GM21528 (cell line): ENCODE measurements at regions not wholly inside any gene's neighbourhood (a gene's known extent, or its start where the extent isn't known, plus 50 kb on each side); places are given as distances from the start of the nearest gene placed in this dataset.

Source experiments
- ATAC-seq: cut with Tn5 transposase; IDR thresholded peaks from one replicate; pipeline ENCODE4 v1.9.1; 2021; ENCODE audit warnings: mild to moderate bottlenecking, moderate library complexity; ENCODE audit not compliant: unreplicated experiment, low FRiP score

DNA sequence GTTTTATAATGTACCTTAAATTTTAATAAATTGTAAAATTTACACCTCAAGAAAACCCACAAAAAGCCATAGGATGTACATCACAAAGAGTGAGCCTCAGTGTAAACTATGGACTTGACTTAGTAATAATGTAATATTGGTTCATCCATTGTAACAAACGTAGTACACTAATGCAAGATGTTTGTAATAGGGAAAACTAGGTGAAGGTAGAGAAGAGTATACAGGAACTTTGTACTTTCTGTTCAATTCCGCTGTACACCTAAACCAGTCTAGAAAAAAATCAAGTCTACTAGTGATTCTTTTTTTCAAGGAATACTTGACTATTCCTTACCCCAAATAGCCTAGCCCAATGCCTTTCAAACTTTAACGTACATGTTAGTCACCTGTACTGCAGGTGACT lies 222.3 kb upstream of the FGGY start:
- no peak for ATAC-seq

DNA sequence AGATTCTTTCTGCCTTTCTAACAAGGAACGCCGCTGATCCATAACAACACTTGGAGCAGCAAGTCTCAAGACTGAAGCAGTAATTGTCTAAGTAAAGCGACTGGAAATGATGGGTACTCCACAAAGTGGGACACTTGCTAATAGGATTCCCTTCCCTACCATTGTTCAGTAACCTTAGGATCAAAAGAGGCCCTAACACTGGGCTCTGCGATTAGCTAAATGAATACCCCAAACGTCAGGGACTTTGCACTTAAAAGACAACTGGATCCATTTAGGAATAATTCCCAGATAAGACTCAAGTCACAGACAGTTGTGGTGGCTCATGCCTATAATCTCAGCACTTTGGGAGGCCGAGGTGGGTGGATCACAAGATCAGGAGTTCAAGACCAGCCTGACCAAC lies 221.9 kb upstream of the FGGY start:
- no peak for ATAC-seq

GRCh38 chr1:59076612-59077011 lies 220.3 kb upstream of the FGGY start:
- no peak for ATAC-seq

- ATAC-seq = no peak
Measured at GRCh38 chr1:59077466-59078069, 219.3 kb upstream of the FGGY start.

DNA sequence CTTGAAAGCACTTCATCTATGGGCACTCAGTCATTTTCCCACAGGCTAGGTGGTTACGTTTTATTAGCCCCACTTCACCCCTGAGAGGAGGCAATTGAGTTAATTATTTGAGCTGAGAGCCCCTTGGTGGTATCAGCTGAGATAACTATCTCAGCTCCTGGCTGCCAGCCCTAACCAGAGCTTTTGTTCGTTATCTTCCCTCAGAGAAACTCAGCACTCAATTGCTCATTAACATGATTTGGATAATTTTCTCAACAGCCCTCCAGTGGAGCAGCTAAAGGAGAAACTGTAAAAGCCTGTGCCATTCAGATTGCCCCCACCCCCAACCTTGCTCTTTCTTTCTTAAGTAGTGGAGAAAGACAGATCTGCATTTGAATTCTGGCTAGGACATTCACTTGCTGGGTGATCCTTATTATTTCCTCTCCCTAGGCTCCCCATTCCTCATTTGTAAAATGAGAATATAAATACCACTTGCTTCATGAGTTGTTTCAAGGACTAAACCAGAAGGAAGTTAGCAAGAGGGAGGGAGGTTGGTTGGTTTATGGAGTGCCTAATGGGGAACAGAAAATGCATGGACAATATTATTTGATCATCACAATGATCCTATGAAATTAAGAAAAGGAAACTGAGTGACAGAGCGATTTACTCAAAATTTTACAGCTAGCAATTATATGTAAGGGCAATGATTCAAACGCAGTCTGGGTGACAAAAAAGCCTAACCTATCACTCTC lies 218.7 kb upstream of the FGGY start:
- ATAC-seq = no peak

GRCh38 chr1:59078866-59079265 lies 218.0 kb upstream of the FGGY start:
- no peak for ATAC-seq

DNA sequence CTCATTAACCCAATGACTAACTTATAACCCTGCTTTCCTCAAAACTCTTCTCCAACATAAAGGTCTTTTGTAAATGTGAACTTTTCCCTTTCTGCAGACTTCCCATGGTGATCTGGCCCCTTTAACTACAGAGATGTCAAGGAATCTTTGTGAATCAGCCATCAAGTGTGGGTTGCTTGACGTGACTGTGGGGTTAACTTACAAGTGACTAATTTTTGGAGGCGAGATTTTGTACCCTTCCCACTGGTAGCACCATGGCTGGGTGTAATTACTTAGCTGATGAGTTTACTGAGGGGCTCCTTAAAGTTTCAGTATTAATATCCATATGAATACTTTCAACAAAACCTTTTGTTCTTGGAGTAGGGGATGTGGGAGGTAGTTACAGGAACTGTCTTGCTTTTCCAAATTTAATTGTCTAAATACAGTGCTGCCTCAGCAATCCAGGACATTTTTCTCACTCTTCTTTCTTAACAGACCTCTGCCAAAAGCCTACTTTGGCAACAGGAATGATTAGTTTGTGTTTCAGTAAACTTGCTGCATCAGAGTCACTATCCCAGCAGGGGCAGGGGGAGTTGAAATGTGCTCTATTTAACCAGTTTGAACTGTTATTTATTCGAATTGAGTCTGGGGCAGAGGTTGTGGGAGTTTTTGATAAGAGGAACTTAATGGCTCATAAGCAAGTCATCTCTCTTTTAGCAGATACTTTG lies 217.3 kb upstream of the FGGY start:
- ATAC-seq = no peak

DNA sequence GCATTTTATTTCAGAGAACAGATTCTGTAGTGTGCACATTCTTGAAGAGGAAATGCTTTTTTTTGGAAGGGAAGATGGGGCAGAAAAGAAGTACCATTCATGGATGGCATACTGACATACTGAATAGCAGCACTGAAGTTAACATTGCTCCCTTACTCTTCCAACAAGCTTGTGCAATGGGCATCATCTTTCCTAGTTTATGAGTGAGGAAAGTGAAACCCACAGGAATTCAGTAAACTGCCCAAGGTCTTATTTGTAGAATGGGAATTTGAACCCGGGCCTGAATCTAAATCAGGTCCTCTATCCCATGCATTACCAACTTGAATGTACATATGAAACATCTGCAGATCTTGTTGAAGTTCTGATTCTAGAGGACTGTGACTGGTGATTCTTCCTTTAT lies 215.7 kb upstream of the FGGY start:
- no peak for ATAC-seq

DNA sequence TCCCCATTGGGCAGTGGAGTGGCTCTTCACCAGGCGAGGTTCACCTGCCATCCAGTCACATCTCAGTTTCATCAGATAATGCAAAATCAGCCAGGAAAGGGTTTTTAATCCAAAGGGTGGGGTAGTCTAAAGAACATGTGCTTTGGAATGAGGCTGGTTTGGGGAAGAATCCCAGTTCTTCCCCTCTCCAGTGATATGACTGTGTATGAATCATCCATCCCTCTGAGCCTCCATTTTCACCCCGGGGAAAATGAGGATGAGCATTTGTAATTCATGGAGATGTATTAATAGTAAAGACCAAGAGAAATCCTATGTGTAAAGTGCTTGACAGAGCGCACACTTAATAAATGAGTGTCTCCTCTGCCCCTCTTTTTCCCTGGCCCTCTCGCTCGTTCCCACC lies 215.1 kb upstream of the FGGY start:
- ATAC-seq = no peak

GRCh38 chr1:59083946-59084865 lies 212.7 kb upstream of the FGGY start:
- ATAC-seq = no peak

GRCh38 chr1:59085101-59085500 lies 211.8 kb upstream of the FGGY start:
- no peak for ATAC-seq

DNA sequence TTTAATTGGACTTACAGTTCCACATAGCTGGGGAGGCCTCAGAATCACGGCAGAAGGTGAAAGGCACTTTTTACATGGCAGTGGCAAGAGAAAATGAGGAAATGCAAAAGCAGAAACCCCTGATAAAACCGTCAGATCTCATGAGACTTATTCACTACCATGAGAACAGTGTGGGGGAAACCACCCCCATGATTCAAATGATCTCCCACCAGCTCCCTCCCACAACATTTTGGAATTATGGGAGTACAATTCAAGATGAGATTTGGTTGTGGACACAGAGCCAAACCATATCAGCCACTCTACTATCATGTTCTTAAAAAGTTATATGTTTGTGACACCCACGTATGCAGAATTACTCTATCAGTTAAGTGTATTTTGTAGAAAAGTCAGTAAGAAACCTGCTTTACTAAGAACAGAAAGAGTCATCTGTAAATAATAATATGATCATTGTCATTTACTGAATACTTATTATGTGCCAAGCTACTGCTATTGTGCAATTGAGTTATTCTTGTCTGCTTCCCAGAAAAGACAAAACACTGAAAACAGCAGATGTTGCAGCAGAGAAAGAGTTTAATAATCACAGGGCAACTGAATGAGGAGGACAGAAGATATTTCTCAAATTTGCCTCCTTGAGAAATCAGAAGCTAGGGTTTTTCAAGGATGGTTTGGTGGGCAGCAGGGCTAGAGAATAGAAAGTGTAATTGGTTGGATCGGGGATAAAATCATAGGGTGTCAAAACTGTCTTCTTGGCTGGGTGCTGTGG lies 207.7 kb upstream of the FGGY start:
- ATAC-seq = no peak

DNA sequence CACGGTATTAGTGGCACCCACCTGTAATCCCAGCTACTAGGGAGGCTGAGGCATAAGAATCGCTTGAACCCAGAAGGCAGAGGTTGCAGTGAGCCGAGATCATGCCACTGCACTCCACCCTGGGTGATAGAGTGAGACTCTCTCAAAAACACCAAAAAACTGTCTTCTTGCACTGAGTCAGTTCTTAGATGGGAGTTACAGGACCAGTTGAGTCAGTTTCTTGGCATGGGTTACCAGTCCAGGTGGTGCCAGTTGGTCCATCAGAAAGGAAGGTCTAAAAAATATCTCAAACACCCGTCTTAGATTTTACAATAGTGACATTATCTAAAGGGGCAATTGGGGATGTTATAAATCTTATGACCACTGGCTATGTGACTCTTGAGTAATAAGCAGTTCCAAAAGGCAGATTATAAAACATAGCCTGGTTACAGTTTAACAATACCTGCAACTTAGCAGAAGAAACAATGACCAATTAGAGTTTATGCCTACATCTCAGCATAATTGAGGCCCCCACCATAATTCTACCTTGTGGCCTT lies 206.9 kb upstream of the FGGY start:
- ATAC-seq = no peak

- no peak for ATAC-seq
Measured at GRCh38 chr1:59092126-59092525, 204.8 kb upstream of the FGGY start.

- no peak for ATAC-seq
Measured at GRCh38 chr1:59094001-59094400, 202.9 kb upstream of the FGGY start.

- ATAC-seq = no peak
Measured at GRCh38 chr1:59096501-59096900, 200.4 kb upstream of the FGGY start.

DNA sequence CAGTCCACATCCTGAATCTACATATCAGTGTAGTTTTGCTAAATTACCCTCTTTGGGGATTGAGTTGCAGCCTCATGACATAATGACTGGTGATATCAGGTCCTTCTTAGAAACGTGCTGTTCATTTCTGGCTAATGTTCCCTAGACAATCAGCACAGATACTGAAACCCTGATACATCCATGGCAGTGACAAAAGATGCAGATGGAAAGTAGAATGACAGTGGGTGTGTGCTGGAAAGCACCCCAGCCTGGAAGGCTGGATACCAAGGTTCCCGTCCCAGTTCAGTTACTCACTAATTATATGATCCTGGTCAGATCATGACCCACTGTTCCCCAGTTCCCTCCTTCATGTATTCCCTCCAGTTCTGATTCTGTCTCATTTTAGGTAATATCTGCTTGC lies 198.2 kb upstream of the FGGY start:
- no peak for ATAC-seq

- ATAC-seq = no peak
Measured at GRCh38 chr1:59100708-59101374, 196.1 kb upstream of the FGGY start.

- ATAC-seq = no peak
Measured at GRCh38 chr1:59101518-59101917, 195.4 kb upstream of the FGGY start.
